HG03135 (cell line): ENCODE measurements at regions not wholly inside any gene's neighbourhood (a gene's known extent, or its start where the extent isn't known, plus 50 kb on each side); places are given as distances from the start of the nearest gene placed in this dataset.

Source experiments
- ATAC-seq: cut with Tn5 transposase; IDR thresholded peaks from one replicate; pipeline ENCODE4 v1.9.1; 2021; ENCODE audit warnings: mild to moderate bottlenecking, moderate library complexity; ENCODE audit not compliant: unreplicated experiment

- no peak for ATAC-seq
Measured at GRCh38 chr4:176441594-176441993, 121.8 kb downstream of the SPCS3 start.

- ATAC-seq: no peak
Measured at GRCh38 chr4:176443117-176443516, 123.4 kb downstream of the SPCS3 start.

- ATAC-seq: no peak
Measured at GRCh38 chr4:176443646-176444409, 124.1 kb downstream of the SPCS3 start.

- ATAC-seq: no peak
Measured at GRCh38 chr4:176444741-176445140, 125.0 kb downstream of the SPCS3 start.

- no peak for ATAC-seq
Measured at GRCh38 chr4:176448761-176449160, 129.0 kb downstream of the SPCS3 start.

GRCh38 chr4:176451443-176451842 lies 131.7 kb downstream of the SPCS3 start:
- no peak for ATAC-seq

GRCh38 chr4:176453079-176453478 lies 133.3 kb downstream of the SPCS3 start:
- no peak for ATAC-seq

- no peak for ATAC-seq
Measured at GRCh38 chr4:176453658-176454057, 133.9 kb downstream of the SPCS3 start.

GRCh38 chr4:176464748-176465147 lies 145.0 kb downstream of the SPCS3 start:
- ATAC-seq: peak; percentile 100

GRCh38 chr4:176467001-176467400 lies 147.2 kb downstream of the SPCS3 start:
- ATAC-seq: no peak

GRCh38 chr4:176469546-176469945 lies 149.8 kb downstream of the SPCS3 start:
- ATAC-seq: no peak

GRCh38 chr4:176470671-176471070 lies 150.9 kb downstream of the SPCS3 start:
- ATAC-seq: no peak

GRCh38 chr4:176475067-176475466 lies 155.3 kb downstream of the SPCS3 start:
- ATAC-seq: no peak

GRCh38 chr4:176478076-176478475 lies 158.3 kb downstream of the SPCS3 start:
- ATAC-seq: no peak

- no peak for ATAC-seq
Measured at GRCh38 chr4:176479767-176480166, 160.0 kb downstream of the SPCS3 start.

GRCh38 chr4:176482972-176483371 lies 163.2 kb downstream of the SPCS3 start:
- no peak for ATAC-seq

GRCh38 chr4:176484301-176484984 lies 164.7 kb downstream of the SPCS3 start:
- ATAC-seq: no peak

GRCh38 chr4:176489001-176489400 lies 169.2 kb downstream of the SPCS3 start:
- ATAC-seq: no peak

GRCh38 chr4:176492646-176493302 lies 173.0 kb downstream of the SPCS3 start:
- ATAC-seq: peak; percentile 100

- ATAC-seq: no peak
Measured at GRCh38 chr4:176498617-176499256, 179.0 kb downstream of the SPCS3 start.

GRCh38 chr4:176499518-176499917 lies 179.8 kb downstream of the SPCS3 start:
- ATAC-seq: no peak
